ENCODE measurements at regions not wholly inside any gene's neighbourhood (a gene's known extent, or its start where the extent isn't known, plus 50 kb on each side); places are given as distances from the start of the nearest gene placed in this dataset.
"Not testable (repeated sequence)": the region's sequence is repeated elsewhere in the genome, so short reads cannot be mapped to it uniquely, and the experiment has no call there.

- Histone ChIP-seq H3K9me2 (replicated peaks; ENCODE audit: insufficient read depth, low read length) (no peaks in the 10 kb centered on the region; the same call in 1 of the 2 replicates), H2AFZ (ENCODE audit: low read length) (no peak overlapping the region), H3K4me1 (ENCODE audit: low read length) (no peaks in the 10 kb centered on the region), H3K4me3 (ENCODE audit: low read length) (no peak overlapping the region), H3K27me3 (ENCODE audit: low read length) (no peaks in the 10 kb centered on the region), H3K4me2 (ENCODE audit: low read depth, low read length, poor library complexity, severe bottlenecking) (no peak overlapping the region), H3K9ac (ENCODE audit: low read length) (no peak overlapping the region), H3K9me3 (ENCODE audit: low read length) (no peaks in the 10 kb centered on the region), H3K27ac (ENCODE audit: low read length) (no peak overlapping the region), H3K79me2 (ENCODE audit: low read length) (no peaks in the 10 kb centered on the region), H4K20me1 (ENCODE audit: insufficient read depth, low read depth, low read length) (no peaks in the 10 kb centered on the region), H3K36me3 (ENCODE audit: insufficient read depth, low read length) (no peaks in the 10 kb centered on the region)
- DNase-seq: no peak
Measured at GRCh38 chr7:110448918-110449317, 642.0 kb upstream of the LRRN3 start.

GRCh38 chr7:110454713-110455112 is 636.2 kb upstream of the LRRN3 start:
- H3K27me3 ChIP-seq (ENCODE audit: low read length): no peaks in the 10 kb centered on the region

GRCh38 chr7:110461621-110462020 is 629.3 kb upstream of the LRRN3 start:
- Histone ChIP-seq H3K9ac (ENCODE audit: low read length) (no peak overlapping the region), H3K79me2 (ENCODE audit: low read length) (no peaks in the 10 kb centered on the region), H4K20me1 (ENCODE audit: insufficient read depth, low read depth, low read length) (no peaks in the 10 kb centered on the region), H3K27me3 (ENCODE audit: low read length) (no peaks in the 10 kb centered on the region), H3K4me3 (ENCODE audit: low read length) (no peak overlapping the region), H2AFZ (ENCODE audit: low read length) (no peak overlapping the region), H3K4me2 (ENCODE audit: low read depth, low read length, poor library complexity, severe bottlenecking) (no peak overlapping the region), H3K9me2 (replicated peaks; ENCODE audit: insufficient read depth, low read length) (no peaks in the 10 kb centered on the region), H3K4me1 (ENCODE audit: low read length) (no peaks in the 10 kb centered on the region), H3K36me3 (ENCODE audit: insufficient read depth, low read length) (no peaks in the 10 kb centered on the region), H3K27ac (ENCODE audit: low read length) (no peak overlapping the region), H3K9me3 (ENCODE audit: low read length) (no peaks in the 10 kb centered on the region)
- DNase-seq: no peak

More at GRCh38 chr7:110454713-110455112, 636.2 kb upstream of the LRRN3 start:
- no peaks in the 10 kb centered on the region for H4K20me1 ChIP-seq (ENCODE audit: insufficient read depth, low read depth, low read length)
- no peak for DNase-seq
- no peaks in the 10 kb centered on the region for H3K4me1 ChIP-seq (ENCODE audit: low read length)
- H3K9me3 ChIP-seq (ENCODE audit: low read length): peaks cover 4% of the 10 kb centered on the region; the same call in 1 of the 2 replicates
- H3K4me2 ChIP-seq (ENCODE audit: low read depth, low read length, poor library complexity, severe bottlenecking): no peak overlapping the region
- H3K27ac ChIP-seq (ENCODE audit: low read length): no peak overlapping the region
- no peaks in the 10 kb centered on the region for H3K36me3 ChIP-seq (ENCODE audit: insufficient read depth, low read length)
- no peaks in the 10 kb centered on the region for H3K9me2 ChIP-seq (replicated peaks; ENCODE audit: insufficient read depth, low read length)
- no peak overlapping the region for H2AFZ ChIP-seq (ENCODE audit: low read length)
- no peaks in the 10 kb centered on the region for H3K79me2 ChIP-seq (ENCODE audit: low read length)
- no peak overlapping the region for H3K9ac ChIP-seq (ENCODE audit: low read length)
- H3K4me3 ChIP-seq (ENCODE audit: low read length): no peak overlapping the region

- no peak overlapping the region for H3K9ac ChIP-seq (ENCODE audit: low read length)
- no peaks in the 10 kb centered on the region for H3K4me1 ChIP-seq (ENCODE audit: low read length)
- H3K79me2 ChIP-seq (ENCODE audit: low read length): no peaks in the 10 kb centered on the region
- H3K4me3 ChIP-seq (ENCODE audit: low read length): no peak overlapping the region
- H3K36me3 ChIP-seq (ENCODE audit: insufficient read depth, low read length): no peaks in the 10 kb centered on the region
- H4K20me1 ChIP-seq (ENCODE audit: insufficient read depth, low read depth, low read length): no peaks in the 10 kb centered on the region
- no peak overlapping the region for H3K27ac ChIP-seq (ENCODE audit: low read length)
- no peaks in the 10 kb centered on the region for H3K9me3 ChIP-seq (ENCODE audit: low read length)
- DNase-seq: no peak
- no peaks in the 10 kb centered on the region for H3K9me2 ChIP-seq (replicated peaks; ENCODE audit: insufficient read depth, low read length)
- H2AFZ ChIP-seq (ENCODE audit: low read length): no peak overlapping the region
- H3K27me3 ChIP-seq (ENCODE audit: low read length): no peaks in the 10 kb centered on the region
- H3K4me2 ChIP-seq (ENCODE audit: low read depth, low read length, poor library complexity, severe bottlenecking): no peak overlapping the region
Measured at GRCh38 chr7:110470420-110470819, 620.5 kb upstream of the LRRN3 start.

GRCh38 chr7:110472419-110472818 is 618.5 kb upstream of the LRRN3 start:
- H2AFZ ChIP-seq (ENCODE audit: low read length); H3K27me3 ChIP-seq (ENCODE audit: low read length); H4K20me1 ChIP-seq (ENCODE audit: insufficient read depth, low read depth, low read length); H3K79me2 ChIP-seq (ENCODE audit: low read length); H3K4me2 ChIP-seq (ENCODE audit: low read depth, low read length, poor library complexity, severe bottlenecking); H3K36me3 ChIP-seq (ENCODE audit: insufficient read depth, low read length); H3K9ac ChIP-seq (ENCODE audit: low read length); H3K27ac ChIP-seq (ENCODE audit: low read length); H3K4me3 ChIP-seq (ENCODE audit: low read length); DNase-seq; H3K9me2 ChIP-seq (replicated peaks; ENCODE audit: insufficient read depth, low read length); H3K9me3 ChIP-seq (ENCODE audit: low read length); H3K4me1 ChIP-seq (ENCODE audit: low read length): not testable (repeated sequence)

GRCh38 chr7:110480964-110481363 is 610.0 kb upstream of the LRRN3 start:
- H3K4me2 ChIP-seq (ENCODE audit: low read depth, low read length, poor library complexity, severe bottlenecking): no peak overlapping the region
- H3K27me3 ChIP-seq (ENCODE audit: low read length): no peaks in the 10 kb centered on the region
- no peaks in the 10 kb centered on the region for H3K36me3 ChIP-seq (ENCODE audit: insufficient read depth, low read length)
- H3K79me2 ChIP-seq (ENCODE audit: low read length): no peaks in the 10 kb centered on the region
- no peak overlapping the region for H3K9ac ChIP-seq (ENCODE audit: low read length)
- H4K20me1 ChIP-seq (ENCODE audit: insufficient read depth, low read depth, low read length): no peaks in the 10 kb centered on the region
- H2AFZ ChIP-seq (ENCODE audit: low read length): no peak overlapping the region
- no peaks in the 10 kb centered on the region for H3K9me2 ChIP-seq (replicated peaks; ENCODE audit: insufficient read depth, low read length)
- H3K4me1 ChIP-seq (ENCODE audit: low read length): no peaks in the 10 kb centered on the region
- peaks cover 4% of the 10 kb centered on the region for H3K9me3 ChIP-seq (ENCODE audit: low read length)
- no peak for DNase-seq
- H3K4me3 ChIP-seq (ENCODE audit: low read length): no peak overlapping the region
- no peak overlapping the region for H3K27ac ChIP-seq (ENCODE audit: low read length)

- Histone ChIP-seq H3K79me2 (ENCODE audit: low read length) (no peaks in the 10 kb centered on the region), H3K27ac (ENCODE audit: low read length) (no peak overlapping the region), H3K9me3 (ENCODE audit: low read length) (peaks cover 4% of the 10 kb centered on the region), H3K9me2 (replicated peaks; ENCODE audit: insufficient read depth, low read length) (no peaks in the 10 kb centered on the region), H3K4me2 (ENCODE audit: low read depth, low read length, poor library complexity, severe bottlenecking) (no peak overlapping the region), H4K20me1 (ENCODE audit: insufficient read depth, low read depth, low read length) (no peaks in the 10 kb centered on the region), H3K4me3 (ENCODE audit: low read length) (no peak overlapping the region), H3K36me3 (ENCODE audit: insufficient read depth, low read length) (no peaks in the 10 kb centered on the region), H3K4me1 (ENCODE audit: low read length) (no peaks in the 10 kb centered on the region), H3K9ac (ENCODE audit: low read length) (no peak overlapping the region), H2AFZ (ENCODE audit: low read length) (no peak overlapping the region), H3K27me3 (ENCODE audit: low read length) (no peaks in the 10 kb centered on the region)
- no peak for DNase-seq
Measured at GRCh38 chr7:110483553-110483952, 607.4 kb upstream of the LRRN3 start.

GRCh38 chr7:110484356-110484755 is 606.6 kb upstream of the LRRN3 start:
- Histone ChIP-seq H3K9ac (ENCODE audit: low read length) (no peak overlapping the region), H3K27me3 (ENCODE audit: low read length) (no peaks in the 10 kb centered on the region), H3K4me1 (ENCODE audit: low read length) (no peaks in the 10 kb centered on the region), H2AFZ (ENCODE audit: low read length) (no peak overlapping the region), H3K4me2 (ENCODE audit: low read depth, low read length, poor library complexity, severe bottlenecking) (no peak overlapping the region), H4K20me1 (ENCODE audit: insufficient read depth, low read depth, low read length) (no peaks in the 10 kb centered on the region), H3K27ac (ENCODE audit: low read length) (no peak overlapping the region), H3K79me2 (ENCODE audit: low read length) (no peaks in the 10 kb centered on the region), H3K36me3 (ENCODE audit: insufficient read depth, low read length) (no peaks in the 10 kb centered on the region), H3K9me3 (ENCODE audit: low read length) (no peaks in the 10 kb centered on the region; the same call in 1 of the 2 replicates), H3K4me3 (ENCODE audit: low read length) (no peak overlapping the region), H3K9me2 (replicated peaks; ENCODE audit: insufficient read depth, low read length) (no peaks in the 10 kb centered on the region)
- DNase-seq: no peak

- no peak overlapping the region for H3K27ac ChIP-seq (ENCODE audit: low read length)
- H3K9ac ChIP-seq (ENCODE audit: low read length): no peak overlapping the region
- no peak for DNase-seq
- no peak overlapping the region for H3K4me2 ChIP-seq (ENCODE audit: low read depth, low read length, poor library complexity, severe bottlenecking)
- no peaks in the 10 kb centered on the region for H4K20me1 ChIP-seq (ENCODE audit: insufficient read depth, low read depth, low read length)
- no peaks in the 10 kb centered on the region for H3K36me3 ChIP-seq (ENCODE audit: insufficient read depth, low read length)
- H3K27me3 ChIP-seq (ENCODE audit: low read length): no peaks in the 10 kb centered on the region
- no peak overlapping the region for H3K4me3 ChIP-seq (ENCODE audit: low read length)
- no peaks in the 10 kb centered on the region for H3K4me1 ChIP-seq (ENCODE audit: low read length)
- no peaks in the 10 kb centered on the region; the same call in 1 of the 2 replicates for H3K9me3 ChIP-seq (ENCODE audit: low read length)
- no peaks in the 10 kb centered on the region for H3K79me2 ChIP-seq (ENCODE audit: low read length)
- no peaks in the 10 kb centered on the region for H3K9me2 ChIP-seq (replicated peaks; ENCODE audit: insufficient read depth, low read length)
- H2AFZ ChIP-seq (ENCODE audit: low read length): no peak overlapping the region
Measured at GRCh38 chr7:110486549-110486948, 604.4 kb upstream of the LRRN3 start.

Data from Karpas-422 (cell line).